ENCODE measurements at regions not wholly inside any gene's neighbourhood (a gene's known extent, or its start where the extent isn't known, plus 50 kb on each side); places are given as distances from the start of the nearest gene placed in this dataset.

DNA sequence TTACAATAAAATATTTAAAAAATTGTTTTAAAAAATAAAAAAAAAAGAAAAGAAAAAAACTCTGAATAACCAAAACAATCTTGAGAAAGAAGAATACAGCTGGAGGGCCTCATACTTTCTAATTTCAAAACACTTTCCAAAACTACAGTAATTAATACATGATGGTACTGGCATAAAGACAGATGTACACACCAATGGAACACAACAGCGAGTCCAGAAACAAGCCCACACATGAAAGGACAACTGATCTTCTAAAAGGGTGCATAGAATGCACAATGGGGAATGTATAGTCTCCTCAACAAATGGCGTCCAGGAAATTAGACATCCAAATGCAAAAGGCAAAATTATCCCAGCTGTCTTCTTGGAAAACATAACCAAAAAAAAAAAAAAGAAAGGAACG, 99.6 kb downstream of the LURAP1L start:
- TF ChIP-seq EZH2 (optimal IDR thresholded peaks at IDR 0.05; ENCODE audit: low read depth, low read length) (no peak), EZH2phosphoT487 (IDR thresholded peaks at IDR 0.05; ENCODE audit: low read length) (no peak)
- TF ChIP-seq, protein P1, sequence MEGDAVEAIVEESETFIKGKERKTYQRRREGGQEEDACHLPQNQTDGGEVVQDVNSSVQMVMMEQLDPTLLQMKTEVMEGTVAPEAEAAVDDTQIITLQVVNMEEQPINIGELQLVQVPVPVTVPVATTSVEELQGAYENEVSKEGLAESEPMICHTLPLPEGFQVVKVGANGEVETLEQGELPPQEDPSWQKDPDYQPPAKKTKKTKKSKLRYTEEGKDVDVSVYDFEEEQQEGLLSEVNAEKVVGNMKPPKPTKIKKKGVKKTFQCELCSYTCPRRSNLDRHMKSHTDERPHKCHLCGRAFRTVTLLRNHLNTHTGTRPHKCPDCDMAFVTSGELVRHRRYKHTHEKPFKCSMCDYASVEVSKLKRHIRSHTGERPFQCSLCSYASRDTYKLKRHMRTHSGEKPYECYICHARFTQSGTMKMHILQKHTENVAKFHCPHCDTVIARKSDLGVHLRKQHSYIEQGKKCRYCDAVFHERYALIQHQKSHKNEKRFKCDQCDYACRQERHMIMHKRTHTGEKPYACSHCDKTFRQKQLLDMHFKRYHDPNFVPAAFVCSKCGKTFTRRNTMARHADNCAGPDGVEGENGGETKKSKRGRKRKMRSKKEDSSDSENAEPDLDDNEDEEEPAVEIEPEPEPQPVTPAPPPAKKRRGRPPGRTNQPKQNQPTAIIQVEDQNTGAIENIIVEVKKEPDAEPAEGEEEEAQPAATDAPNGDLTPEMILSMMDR (IDR thresholded peaks at IDR 0.05; ENCODE audit: low read length) = no peak

DNA sequence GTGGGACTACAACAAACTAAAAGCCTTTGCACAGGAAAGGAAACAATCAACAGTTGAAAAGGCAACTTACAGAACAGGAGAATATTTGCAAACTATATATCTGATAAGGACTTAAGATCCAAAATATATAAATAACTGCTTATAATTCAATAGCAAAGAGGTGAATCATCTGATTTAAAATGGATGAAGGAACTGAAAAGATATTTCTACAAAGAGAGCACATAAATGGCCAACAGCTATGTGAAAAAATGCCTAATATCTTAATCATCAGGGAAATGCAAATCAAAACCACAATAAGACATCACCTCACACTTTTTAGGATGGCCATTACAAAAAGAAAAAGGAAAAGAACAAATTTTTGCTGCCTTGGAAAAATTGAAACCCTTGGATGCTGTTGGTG, 100.4 kb downstream of the LURAP1L start:
- H3K4me1 ChIP-seq (ENCODE audit: low read length) = no peaks in the 10 kb centered on the region
- H3K27me3 ChIP-seq (replicated peaks; ENCODE audit: insufficient read depth, low read length) = no peaks in the 10 kb centered on the region
- no peak overlapping the region for H3K4me2 ChIP-seq (ENCODE audit: low read depth, low read length)
- no peaks in the 10 kb centered on the region for H4K20me1 ChIP-seq (ENCODE audit: insufficient read depth, low read length)
- H3K36me3 ChIP-seq (replicated peaks; ENCODE audit: insufficient read depth, low read length) = no peaks in the 10 kb centered on the region
- H2AFZ ChIP-seq (ENCODE audit: low read length) = no peak overlapping the region
- H3K79me2 ChIP-seq (ENCODE audit: low read length) = no peaks in the 10 kb centered on the region
- no peak overlapping the region for H3K4me3 ChIP-seq (ENCODE audit: low read length)
- TF ChIP-seq EZH2phosphoT487 (IDR thresholded peaks at IDR 0.05; ENCODE audit: low read length) (no peak), EZH2 (optimal IDR thresholded peaks at IDR 0.05; ENCODE audit: low read depth, low read length) (no peak)
- TF ChIP-seq, protein P1 (IDR thresholded peaks at IDR 0.05; ENCODE audit: low read length) = no peak
- H3K9me3 ChIP-seq (replicated peaks; ENCODE audit: insufficient read depth, low read length) = no peaks in the 10 kb centered on the region
- no peak overlapping the region for H3K9ac ChIP-seq (ENCODE audit: low read length)
- H3K27ac ChIP-seq (ENCODE audit: low read length) = no peak overlapping the region
- no peaks in the 10 kb centered on the region for H3K9me2 ChIP-seq (replicated peaks; ENCODE audit: insufficient read depth, low read length)
- no peaks in the 10 kb centered on the region for H3F3A ChIP-seq (ENCODE audit: insufficient read depth, low read length)
- no peak for DNase-seq

More for the DNA sequence above, 99.6 kb downstream of the LURAP1L start:
- H3K9me3 ChIP-seq (replicated peaks; ENCODE audit: insufficient read depth, low read length) = no peaks in the 10 kb centered on the region
- no peak overlapping the region for H3K4me3 ChIP-seq (ENCODE audit: low read length)
- no peaks in the 10 kb centered on the region for H4K20me1 ChIP-seq (ENCODE audit: insufficient read depth, low read length)
- H3K27me3 ChIP-seq (replicated peaks; ENCODE audit: insufficient read depth, low read length) = no peaks in the 10 kb centered on the region
- H3K79me2 ChIP-seq (ENCODE audit: low read length) = no peaks in the 10 kb centered on the region
- no peaks in the 10 kb centered on the region for H3F3A ChIP-seq (ENCODE audit: insufficient read depth, low read length)
- H3K27ac ChIP-seq (ENCODE audit: low read length) = no peak overlapping the region
- no peak for DNase-seq
- no peak overlapping the region for H3K4me2 ChIP-seq (ENCODE audit: low read depth, low read length)
- no peaks in the 10 kb centered on the region for H3K9me2 ChIP-seq (replicated peaks; ENCODE audit: insufficient read depth, low read length)
- H3K36me3 ChIP-seq (replicated peaks; ENCODE audit: insufficient read depth, low read length) = no peaks in the 10 kb centered on the region
- no peak overlapping the region for H2AFZ ChIP-seq (ENCODE audit: low read length)
- no peak overlapping the region for H3K9ac ChIP-seq (ENCODE audit: low read length)
- H3K4me1 ChIP-seq (ENCODE audit: low read length) = no peaks in the 10 kb centered on the region

DNA sequence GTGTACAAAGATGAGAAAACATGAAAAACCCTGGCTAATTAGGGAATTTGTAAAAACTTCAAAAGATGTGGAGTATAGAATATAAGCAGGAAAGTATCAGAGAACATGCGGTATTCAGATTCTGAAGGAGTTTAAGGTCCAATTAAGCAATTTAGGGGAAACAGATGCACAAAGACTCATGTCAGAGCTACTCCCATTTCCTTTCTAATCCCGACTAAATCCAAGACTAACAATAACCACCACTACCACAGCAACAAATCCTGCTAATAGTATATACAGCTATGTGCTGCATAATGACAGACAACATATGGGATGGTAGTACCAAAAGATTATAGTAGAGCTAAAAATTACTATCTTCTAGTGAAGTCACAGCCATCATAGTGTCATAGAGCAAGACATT, 102.1 kb downstream of the LURAP1L start:
- no peaks in the 10 kb centered on the region for H3F3A ChIP-seq (ENCODE audit: insufficient read depth, low read length)
- no peak for DNase-seq
- no peaks in the 10 kb centered on the region for H3K36me3 ChIP-seq (replicated peaks; ENCODE audit: insufficient read depth, low read length)
- H3K27ac ChIP-seq (ENCODE audit: low read length) = no peak overlapping the region
- TF ChIP-seq EZH2phosphoT487 (IDR thresholded peaks at IDR 0.05; ENCODE audit: low read length) (no peak), EZH2 (optimal IDR thresholded peaks at IDR 0.05; ENCODE audit: low read depth, low read length) (no peak)
- TF ChIP-seq, protein P1 (IDR thresholded peaks at IDR 0.05; ENCODE audit: low read length) = no peak
- H3K4me2 ChIP-seq (ENCODE audit: low read depth, low read length) = no peak overlapping the region
- H3K4me3 ChIP-seq (ENCODE audit: low read length) = no peak overlapping the region
- H3K9ac ChIP-seq (ENCODE audit: low read length) = no peak overlapping the region
- H4K20me1 ChIP-seq (ENCODE audit: insufficient read depth, low read length) = no peaks in the 10 kb centered on the region
- no peak overlapping the region for H2AFZ ChIP-seq (ENCODE audit: low read length)
- no peaks in the 10 kb centered on the region for H3K27me3 ChIP-seq (replicated peaks; ENCODE audit: insufficient read depth, low read length)
- no peaks in the 10 kb centered on the region for H3K9me2 ChIP-seq (replicated peaks; ENCODE audit: insufficient read depth, low read length)
- H3K4me1 ChIP-seq (ENCODE audit: low read length) = no peaks in the 10 kb centered on the region
- H3K79me2 ChIP-seq (ENCODE audit: low read length) = no peaks in the 10 kb centered on the region
- H3K9me3 ChIP-seq (replicated peaks; ENCODE audit: insufficient read depth, low read length) = no peaks in the 10 kb centered on the region
